H1 (cell line): ENCODE measurements at regions not wholly inside any gene's neighbourhood (a gene's known extent, or its start where the extent isn't known, plus 50 kb on each side); places are given as distances from the start of the nearest gene placed in this dataset.

Experiments used
- CTCF ChIA-PET: fragments of 300-600 bp; sonication (Branson Sonifier 250); formaldehyde crosslinking; loops from one replicate; lab custom pipeline; 2021; ENCODE audit not compliant: partially characterized antibody; lab: Charles Lee
- POLR2A ChIA-PET: fragments of 300-600 bp; sonication (Branson Sonifier 250); formaldehyde crosslinking; loops from one replicate; lab custom pipeline; 2021; ENCODE audit warnings: inconsistent platforms; ENCODE audit not compliant: partially characterized antibody; lab: Charles Lee
- DNase-seq, 2 experiments: peaks; one replicate each; pipeline versions ENCODE4 v3.0.0 to v3.0.0-alpha.2; 2010 to 2022; ENCODE audit warnings: low spot score in 2 of 2, low read depth in 1 of 2, mixed read lengths in 1 of 2
- FAIRE-seq: peaks from 2 replicates; lab custom pipeline; 2011; peaks lifted over from hg19 to GRCh38; lab: Jason Lieb, UNC
- H2AFZ ChIP-seq: 2 replicates; pipeline ENCODE4 v1.8.1; 2012; ENCODE audit warnings: low read length, inconsistent platforms
- H2AK5ac ChIP-seq: 2 replicates; pipeline ENCODE4 v1.6.1; 2013; ENCODE audit warnings: low read depth, low read length
- H2BK120ac ChIP-seq: replicated peaks from 2 replicates; pipeline ENCODE3; 2013; ENCODE audit warnings: low read depth, low read length, inconsistent platforms
- H2BK12ac ChIP-seq: 2 replicates; pipeline ENCODE4 v1.6.1; 2013; ENCODE audit warnings: low read depth, low read length
- H2BK15ac ChIP-seq: 2 replicates; pipeline ENCODE4 v1.6.1; 2013; ENCODE audit warnings: low read length
- H2BK20ac ChIP-seq: 2 replicates; pipeline ENCODE4 v1.6.1; 2013; ENCODE audit warnings: low read length
- H2BK5ac ChIP-seq: 2 replicates; pipeline ENCODE4 v1.6.1; 2013; ENCODE audit warnings: low read depth, low read length
- H3K14ac ChIP-seq: 2 replicates; pipeline ENCODE4 v1.6.1; 2013; ENCODE audit warnings: inconsistent platforms; ENCODE audit not compliant: insufficient read length
- H3K18ac ChIP-seq: 2 replicates; pipeline ENCODE4 v1.6.1; 2013; ENCODE audit warnings: low read length; ENCODE audit errors: extremely low read depth
- H3K23ac ChIP-seq: 2 replicates; pipeline ENCODE4 v1.6.1; 2013; ENCODE audit warnings: inconsistent platforms; ENCODE audit not compliant: insufficient read length
- H3K23me2 ChIP-seq: 2 replicates; pipeline ENCODE4 v1.6.1; 2013; ENCODE audit warnings: low read depth, low read length
- H3K27ac ChIP-seq: 2 replicates; pipeline ENCODE4 v1.6.1; 2011; ENCODE audit warnings: low read depth, low read length, inconsistent platforms
- H3K27me3 ChIP-seq, 4 experiments: replicated peaks in 1 of 4; 1 replicate in 1 of 4; 2 replicates in 3 of 4; pipeline versions ENCODE4 v1.6.1 to v1.8.1; 2011 to 2013; ENCODE audit warnings: low read length in 3 of 4, mild to moderate bottlenecking in 3 of 4, inconsistent platforms in 2 of 4, mixed read lengths in 2 of 4, moderate library complexity in 1 of 4; ENCODE audit not compliant: control insufficient read depth in 3 of 4, insufficient read depth in 3 of 4; ENCODE audit errors: extremely low read depth in 1 of 4
- H3K36me3 ChIP-seq, 4 experiments: 2 replicates each; pipeline versions ENCODE4 v1.6.1 to v1.8.1; 2011 to 2013; ENCODE audit warnings: mild to moderate bottlenecking in 4 of 4, low read length in 3 of 4, moderate library complexity in 2 of 4, control low read depth in 1 of 4, inconsistent platforms in 1 of 4; ENCODE audit not compliant: insufficient read depth in 4 of 4, control insufficient read depth in 2 of 4
- H3K4ac ChIP-seq: replicated peaks from 2 replicates; pipeline ENCODE3; 2013; ENCODE audit warnings: low read length, low read depth, mixed read lengths, inconsistent platforms; ENCODE audit not compliant: insufficient read length
- H3K4me1 ChIP-seq, 4 experiments: replicated peaks in 1 of 4; 1 replicate in 1 of 4; 2 replicates in 3 of 4; pipeline versions ENCODE4 v1.6.1 to v1.8.1; 2011 to 2013; ENCODE audit warnings: low read length in 3 of 4, inconsistent platforms in 2 of 4, mixed read lengths in 1 of 4; ENCODE audit not compliant: insufficient read depth in 4 of 4, control insufficient read depth in 3 of 4
- H3K4me2 ChIP-seq, 2 experiments: 2 replicates each; pipeline versions ENCODE4 v1.6.1 to v1.8.1; 2011 to 2013; ENCODE audit warnings: low read depth in 2 of 2, low read length in 2 of 2, control low read depth in 1 of 2, inconsistent platforms in 1 of 2, mild to moderate bottlenecking in 1 of 2; ENCODE audit not compliant: insufficient read depth in 1 of 2
- H3K4me3 ChIP-seq, 4 experiments: fragments of 200-600, 300-600 bp in 1 of 4; sonication (generic), shearing (Covaris generic), sonication (Bioruptor Twin) in 1 of 4; 2 replicates each; pipeline versions ENCODE4 v1.5.1 to v1.8.1; 2011 to 2016; ENCODE audit warnings: low read length in 4 of 4, low read depth in 3 of 4, control low read depth in 2 of 4, inconsistent platforms in 2 of 4, mild to moderate bottlenecking in 2 of 4, mixed read lengths in 1 of 4, moderate library complexity in 1 of 4; ENCODE audit not compliant: insufficient read depth in 2 of 4; ENCODE audit errors: extremely low read depth in 1 of 4
- H3K56ac ChIP-seq: replicated peaks from 2 replicates; pipeline ENCODE3; 2013; ENCODE audit warnings: low read depth, mild to moderate bottlenecking, mixed read lengths, low read length, inconsistent platforms; ENCODE audit not compliant: insufficient read length
- H3K79me1 ChIP-seq: 2 replicates; pipeline ENCODE4 v1.6.1; 2013; ENCODE audit warnings: low read depth, low read length, control low read depth
- H3K79me2 ChIP-seq, 2 experiments: 2 replicates each; pipeline versions ENCODE4 v1.6.1 to v1.8.1; 2012 to 2013; ENCODE audit warnings: low read length in 2 of 2, mild to moderate bottlenecking in 2 of 2, inconsistent platforms in 1 of 2; ENCODE audit not compliant: insufficient read depth in 2 of 2, control insufficient read depth in 1 of 2
- H3K9ac ChIP-seq, 4 experiments: replicated peaks in 1 of 4; 1 replicate in 1 of 4; 2 replicates in 3 of 4; pipeline versions ENCODE4 v1.6.1 to v1.8.1; 2011 to 2013; ENCODE audit warnings: low read depth in 3 of 4, low read length in 3 of 4, control low read depth in 2 of 4, mild to moderate bottlenecking in 2 of 4, moderate library complexity in 2 of 4, inconsistent platforms in 1 of 4; ENCODE audit errors: extremely low read depth in 1 of 4
- H3K9me3 ChIP-seq, 2 experiments: 2 replicates each; pipeline versions ENCODE4 v1.6.1 to v1.8.1; 2012 to 2013; ENCODE audit warnings: mild to moderate bottlenecking in 2 of 2, moderate library complexity in 2 of 2, control low read depth in 1 of 2, inconsistent platforms in 1 of 2, low read depth in 1 of 2, low read length in 1 of 2, mixed read lengths in 1 of 2; ENCODE audit not compliant: insufficient read depth in 2 of 2
- H4K20me1 ChIP-seq, 2 experiments: replicated peaks in 1 of 2; 2 replicates each; pipeline versions ENCODE3 to v1.8.1; 2011 to 2013; ENCODE audit warnings: inconsistent platforms in 2 of 2, low read length in 2 of 2, mild to moderate bottlenecking in 1 of 2; ENCODE audit not compliant: insufficient read depth in 2 of 2, control insufficient read depth in 1 of 2
- H4K5ac ChIP-seq: 2 replicates; pipeline ENCODE4 v1.6.1; 2013; ENCODE audit warnings: low read length, low read depth, mixed read lengths, inconsistent platforms; ENCODE audit not compliant: insufficient read length
- H4K8ac ChIP-seq: 2 replicates; pipeline ENCODE4 v1.8.0; 2013; ENCODE audit warnings: mild to moderate bottlenecking, moderate library complexity, low read length, inconsistent platforms; ENCODE audit not compliant: insufficient read depth; ENCODE audit errors: extremely low read depth
- H4K91ac ChIP-seq: replicated peaks from 2 replicates; pipeline ENCODE3; 2013; ENCODE audit warnings: low read length, mixed read lengths, inconsistent platforms; ENCODE audit not compliant: insufficient read length
- BCL11A ChIP-seq, 2 experiments: IDR thresholded peaks; one replicate each; pipeline ENCODE4 v1.6.1; 2011; ENCODE audit warnings: low read depth in 2 of 2, low read length in 2 of 2, mild to moderate bottlenecking in 2 of 2
- CEBPB ChIP-seq: IDR thresholded peaks from 2 replicates; pipeline ENCODE4 v1.6.1; 2012; ENCODE audit warnings: low read depth, low read length
- CHD1 ChIP-seq: IDR thresholded peaks from 2 replicates; pipeline ENCODE4 v1.6.1; 2012; ENCODE audit warnings: low read depth, low read length, improper control_type of control experiment
- EGR1 ChIP-seq: IDR thresholded peaks from 2 replicates; pipeline ENCODE4 v1.6.1; 2011; ENCODE audit warnings: low read depth, low read length, borderline replicate concordance
- JUN ChIP-seq: IDR thresholded peaks from 2 replicates; pipeline ENCODE4 v1.6.1; 2011; ENCODE audit warnings: low read depth, mild to moderate bottlenecking, improper control_type of control experiment, low read length
- KDM4A ChIP-seq: IDR thresholded peaks from one replicate; pipeline ENCODE4 v1.7.1; 2012; ENCODE audit warnings: low read depth, mild to moderate bottlenecking, moderate library complexity, low read length, inconsistent platforms; ENCODE audit not compliant: severe bottlenecking
- TAF1 ChIP-seq: IDR thresholded peaks from 2 replicates; pipeline ENCODE4 v1.6.1; 2011; ENCODE audit warnings: mild to moderate bottlenecking, low read depth, low read length
- ZNF274 ChIP-seq: IDR thresholded peaks from 2 replicates; pipeline ENCODE4 v1.7.0; 2012; ENCODE audit warnings: low read length, borderline replicate concordance; ENCODE audit errors: extremely low read depth
- WGBS, 2 experiments: shearing (Covaris generic) in 1 of 2; methylation state at CpG; one replicate each; pipeline versions ENCODE4 v1.1.6 to v1.1.7; 2013 to 2015; ENCODE audit warnings: low lambda C conversion rate in 2 of 2, mixed read lengths in 2 of 2, inconsistent platforms in 1 of 2, low coverage in 1 of 2, missing lambda C conversion rate in 1 of 2; ENCODE audit not compliant: insufficient replicate concordance in 2 of 2, insufficient coverage in 1 of 2, insufficient read length in 1 of 2; ENCODE audit errors: extremely low coverage in 1 of 2, missing lambda C conversion rate in 1 of 2; 5-methylcytosine and 5-hydroxymethylcytosine counted together
- TF ChIP-seq, protein P1 (sequence below): IDR thresholded peaks from 2 replicates; pipeline ENCODE4 v1.6.1; 2012; ENCODE audit warnings: inconsistent platforms
- TF ChIP-seq, protein P2 (sequence below): IDR thresholded peaks from 2 replicates; pipeline ENCODE4 v1.6.1; 2012; ENCODE audit warnings: low read length, inconsistent platforms

- Histone ChIP-seq H2BK15ac (no peak overlapping the region), H3K79me2 (no peaks in the 10 kb centered on the region), H2BK12ac (no peak overlapping the region), H3K79me1 (no peaks in the 10 kb centered on the region), H4K5ac (no peak overlapping the region), H3K14ac (no peak overlapping the region), H4K20me1 (no peaks in the 10 kb centered on the region), H4K8ac (no peak overlapping the region), H3K27ac (no peak overlapping the region), H3K9ac (no peak overlapping the region), H3K4me2 (no peak overlapping the region), H3K9me3 (no peaks in the 10 kb centered on the region; a peak in 1 of 4 replicates), H3K4me1 (no peaks in the 10 kb centered on the region), H3K4me3 (no peak overlapping the region), H4K91ac (no peak overlapping the region), H3K23me2 (no peaks in the 10 kb centered on the region), H2BK20ac (no peak overlapping the region), H2BK120ac (no peak overlapping the region), H3K4ac (no peak overlapping the region), H3K36me3 (no peaks in the 10 kb centered on the region), H2AK5ac (no peak overlapping the region), H3K56ac (no peak overlapping the region), H2AFZ (no peak overlapping the region), H2BK5ac (no peak overlapping the region), H3K23ac (no peak overlapping the region), H3K27me3 (no peaks in the 10 kb centered on the region), H3K18ac (no peak overlapping the region)
- CTCF ChIA-PET = interaction anchor here (0.9 kb wide), 1 partner anchor 10 kb away, joined by 4 read pairs; no protein-coding TSS in a partner anchor
- WGBS, 2 experiments = 89% methylated on average over 1 of the region's 1 CpG; no CpG with 5 or more reads in 1 of the 2 experiments
- FAIRE-seq = no peak
- POLR2A ChIA-PET = no interaction called here
- TF ChIP-seq TAF1 (no peak), JUN (no peak), ZNF274 (no peak), KDM4A (no peak), EGR1 (no peak), CHD1 (no peak), BCL11A (IDR thresholded peaks at IDR 0.05; ENCODE audit: low read depth in 2 of 2, low read length in 2 of 2) (no peak), CEBPB (no peak)
- TF ChIP-seq, protein P1, sequence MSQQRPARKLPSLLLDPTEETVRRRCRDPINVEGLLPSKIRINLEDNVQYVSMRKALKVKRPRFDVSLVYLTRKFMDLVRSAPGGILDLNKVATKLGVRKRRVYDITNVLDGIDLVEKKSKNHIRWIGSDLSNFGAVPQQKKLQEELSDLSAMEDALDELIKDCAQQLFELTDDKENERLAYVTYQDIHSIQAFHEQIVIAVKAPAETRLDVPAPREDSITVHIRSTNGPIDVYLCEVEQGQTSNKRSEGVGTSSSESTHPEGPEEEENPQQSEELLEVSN = no peak
- TF ChIP-seq, protein P2, sequence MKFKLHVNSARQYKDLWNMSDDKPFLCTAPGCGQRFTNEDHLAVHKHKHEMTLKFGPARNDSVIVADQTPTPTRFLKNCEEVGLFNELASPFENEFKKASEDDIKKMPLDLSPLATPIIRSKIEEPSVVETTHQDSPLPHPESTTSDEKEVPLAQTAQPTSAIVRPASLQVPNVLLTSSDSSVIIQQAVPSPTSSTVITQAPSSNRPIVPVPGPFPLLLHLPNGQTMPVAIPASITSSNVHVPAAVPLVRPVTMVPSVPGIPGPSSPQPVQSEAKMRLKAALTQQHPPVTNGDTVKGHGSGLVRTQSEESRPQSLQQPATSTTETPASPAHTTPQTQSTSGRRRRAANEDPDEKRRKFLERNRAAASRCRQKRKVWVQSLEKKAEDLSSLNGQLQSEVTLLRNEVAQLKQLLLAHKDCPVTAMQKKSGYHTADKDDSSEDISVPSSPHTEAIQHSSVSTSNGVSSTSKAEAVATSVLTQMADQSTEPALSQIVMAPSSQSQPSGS = no peak
- no peak for DNase-seq
Observed at GRCh38 chr3:110615454-110615853, 456.2 kb upstream of the NECTIN3 start.
